Right renal cortex interstitium (tissue), 3 donors: ENCODE measurements at regions not wholly inside any gene's neighbourhood (a gene's known extent, or its start where the extent isn't known, plus 50 kb on each side); places are given as distances from the start of the nearest gene placed in this dataset.
"Not testable (repeated sequence)": the region's sequence is repeated elsewhere in the genome, so short reads cannot be mapped to it uniquely, and the experiment has no call there.

ENCODE experiments used
- DNase-seq, 3 donors: peaks; one replicate each; pipeline ENCODE4 v3.0.0-alpha.2; 2013; ENCODE audit warnings: low read depth in 3 of 3, low spot score in 2 of 3

- DNase-seq, result no peak
These were observed 119.7 kb upstream of the CRIM1 start for GRCh38 chr2:36235882-36236281.

- no peak for DNase-seq
These were observed 120.2 kb upstream of the CRIM1 start for GRCh38 chr2:36235426-36235825.

- no peak for DNase-seq
These were observed 132.3 kb upstream of the CRIM1 start for GRCh38 chr2:36223259-36223658.

GRCh38 chr2:36222485-36222884 is 133.1 kb upstream of the CRIM1 start:
- DNase-seq, result no peak

- no peak for DNase-seq
These were observed 140.9 kb upstream of the CRIM1 start for GRCh38 chr2:36214691-36215090.

GRCh38 chr2:36203366-36203765 is 152.2 kb upstream of the CRIM1 start:
- no peak for DNase-seq

GRCh38 chr2:36197181-36197971 is 158.2 kb upstream of the CRIM1 start:
- DNase-seq, result no peak

GRCh38 chr2:36193680-36194079 is 161.9 kb upstream of the CRIM1 start:
- no peak for DNase-seq

- DNase-seq, result no peak
These were observed 162.6 kb upstream of the CRIM1 start for GRCh38 chr2:36192983-36193382.

GRCh38 chr2:36190097-36190496 is 165.5 kb upstream of the CRIM1 start:
- no peak for DNase-seq

- no peak for DNase-seq
These were observed 170.0 kb upstream of the CRIM1 start for GRCh38 chr2:36185624-36186023.

GRCh38 chr2:36184848-36185247 is 170.7 kb upstream of the CRIM1 start:
- no peak for DNase-seq

GRCh38 chr2:36180789-36181482 is 174.6 kb upstream of the CRIM1 start:
- DNase-seq, result not testable (repeated sequence)

- not testable (repeated sequence) for DNase-seq
These were observed 175.3 kb upstream of the CRIM1 start for GRCh38 chr2:36180293-36180692.

GRCh38 chr2:36179668-36180269 is 175.8 kb upstream of the CRIM1 start:
- not testable (repeated sequence) for DNase-seq

- no peak for DNase-seq
These were observed 177.2 kb upstream of the CRIM1 start for GRCh38 chr2:36178384-36178783.

GRCh38 chr2:36177282-36177681 is 178.3 kb upstream of the CRIM1 start:
- DNase-seq, result no peak

- no peak for DNase-seq
These were observed 180.7 kb upstream of the CRIM1 start for GRCh38 chr2:36174920-36175319.

GRCh38 chr2:36173760-36174404 is 181.7 kb upstream of the CRIM1 start:
- no peak for DNase-seq

GRCh38 chr2:36172824-36173223 is 182.8 kb upstream of the CRIM1 start:
- no peak for DNase-seq

GRCh38 chr2:36170805-36171204 is 184.8 kb upstream of the CRIM1 start:
- no peak for DNase-seq
